ENCODE measurements at regions not wholly inside any gene's neighbourhood (a gene's known extent, or its start where the extent isn't known, plus 50 kb on each side); places are given as distances from the start of the nearest gene placed in this dataset.

DNA sequence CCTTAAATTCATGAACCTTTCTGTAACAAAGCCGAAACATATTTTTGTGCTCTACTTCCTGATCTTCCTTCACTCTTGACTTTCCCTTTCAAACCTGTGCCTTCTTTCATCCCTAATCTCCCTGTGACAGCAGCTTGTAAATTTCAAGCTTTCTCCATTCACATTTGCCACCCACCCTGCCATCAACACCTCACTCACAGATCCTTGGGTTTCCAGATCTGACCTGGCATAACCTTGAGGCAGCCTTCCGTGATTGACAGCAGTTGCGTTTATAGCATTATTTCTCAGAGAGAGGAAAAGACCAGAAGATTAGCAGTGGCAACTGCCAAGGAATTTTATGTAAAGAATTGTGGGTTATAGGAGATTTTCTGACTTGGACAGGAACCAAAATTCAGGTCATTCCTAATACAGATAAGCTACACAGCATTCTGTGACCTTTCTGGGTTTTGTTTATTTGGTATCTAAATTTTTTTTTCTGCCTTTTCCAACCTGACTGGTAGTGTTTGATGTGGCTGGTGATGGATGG is 260.0 kb downstream of the NR2F1-AS1 start:
- DNase-seq (ENCODE audit: low read depth), result no peak

DNA sequence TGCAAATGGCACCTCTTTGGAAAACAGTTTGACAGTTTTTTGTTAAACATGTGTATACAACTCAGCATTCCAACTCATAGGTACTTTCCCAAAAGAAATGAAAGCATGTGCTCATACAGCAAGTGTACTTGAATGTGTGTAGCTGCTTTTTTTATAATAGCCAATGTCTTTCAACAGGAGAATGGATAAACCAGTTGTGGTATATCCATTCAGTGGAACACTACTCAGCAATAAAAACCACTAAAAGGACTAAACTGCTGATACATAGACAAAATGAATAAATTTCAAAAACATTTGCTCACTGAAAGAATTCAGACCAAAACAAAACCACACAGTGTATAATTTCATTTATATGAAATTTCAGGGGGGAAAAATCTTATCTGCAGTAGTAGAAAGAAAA is 267.3 kb downstream of the NR2F1-AS1 start:
- DNase-seq (ENCODE audit: low read depth), result no peak

- peak; percentile 8 for DNase-seq (ENCODE audit: low read depth)
These were observed 269.1 kb downstream of the NR2F1-AS1 start for GRCh38 chr5:93311881-93312280.

DNA sequence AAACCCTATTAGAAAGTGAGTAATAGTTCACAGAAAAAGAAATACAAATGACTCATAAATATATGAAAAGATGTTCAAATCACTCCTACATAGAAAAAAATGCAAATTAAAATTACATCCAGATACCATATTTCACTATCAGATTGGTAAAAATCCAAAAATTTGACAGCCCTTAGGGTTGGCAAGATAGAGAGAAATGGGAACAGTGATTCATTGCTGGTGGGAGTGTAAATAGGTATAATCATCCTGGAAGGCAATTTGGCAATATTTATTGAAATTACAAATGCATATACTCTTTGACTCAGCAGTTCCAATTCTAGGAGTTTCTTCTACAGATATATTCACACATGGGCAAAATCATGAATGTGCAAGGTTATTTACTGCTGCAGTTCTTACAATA is 273.5 kb downstream of the NR2F1-AS1 start:
- DNase-seq (ENCODE audit: low read depth), result peak; percentile 7

GRCh38 chr5:93305984-93306383 is 275.0 kb downstream of the NR2F1-AS1 start:
- DNase-seq (ENCODE audit: low read depth), result no peak

GRCh38 chr5:93304456-93305250 is 276.4 kb downstream of the NR2F1-AS1 start:
- DNase-seq (ENCODE audit: low read depth), result no peak

GRCh38 chr5:93303291-93303691 is 277.7 kb downstream of the NR2F1-AS1 start:
- no peak for DNase-seq (ENCODE audit: low read depth)

- DNase-seq (ENCODE audit: low read depth), result no peak
These were observed 278.3 kb downstream of the NR2F1-AS1 start for GRCh38 chr5:93302711-93303110.

GRCh38 chr5:93300945-93301344 is 280.1 kb downstream of the NR2F1-AS1 start:
- DNase-seq (ENCODE audit: low read depth), result no peak

- no peak for DNase-seq (ENCODE audit: low read depth)
These were observed 280.6 kb downstream of the NR2F1-AS1 start for GRCh38 chr5:93300309-93300923.

GRCh38 chr5:93299681-93300308 is 281.2 kb downstream of the NR2F1-AS1 start:
- DNase-seq (ENCODE audit: low read depth), result no peak

- no peak for DNase-seq (ENCODE audit: low read depth)
These were observed 283.9 kb downstream of the NR2F1-AS1 start for GRCh38 chr5:93297116-93297515.

- DNase-seq (ENCODE audit: low read depth), result no peak
These were observed 284.7 kb downstream of the NR2F1-AS1 start for GRCh38 chr5:93296338-93296737.

GRCh38 chr5:93294996-93295395 is 286.0 kb downstream of the NR2F1-AS1 start:
- DNase-seq (ENCODE audit: low read depth), result no peak

DNA sequence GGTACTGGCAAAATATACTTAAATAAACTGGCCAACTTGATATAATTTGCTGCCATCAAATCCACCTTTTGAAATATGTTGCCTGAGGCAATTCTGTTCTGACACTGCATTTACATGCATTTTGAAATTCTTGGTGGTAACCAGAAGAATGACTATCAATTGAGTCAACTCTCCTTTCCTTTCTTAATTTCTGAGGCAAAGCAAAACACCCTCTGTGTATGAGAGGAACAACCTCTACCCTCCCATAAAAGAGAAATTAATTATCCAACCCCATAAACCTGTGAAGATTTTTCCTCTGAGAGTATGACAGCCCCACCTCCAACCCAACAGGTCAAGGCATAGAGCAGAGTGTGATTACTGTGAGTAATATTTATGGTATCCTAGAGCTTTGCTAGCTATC is 286.8 kb downstream of the NR2F1-AS1 start:
- DNase-seq (ENCODE audit: low read depth), result peak; percentile 74

GRCh38 chr5:93289942-93290341 is 291.1 kb downstream of the NR2F1-AS1 start:
- DNase-seq (ENCODE audit: low read depth), result no peak

- DNase-seq (ENCODE audit: low read depth), result no peak
These were observed 295.6 kb downstream of the NR2F1-AS1 start for GRCh38 chr5:93285461-93285860.

DNA sequence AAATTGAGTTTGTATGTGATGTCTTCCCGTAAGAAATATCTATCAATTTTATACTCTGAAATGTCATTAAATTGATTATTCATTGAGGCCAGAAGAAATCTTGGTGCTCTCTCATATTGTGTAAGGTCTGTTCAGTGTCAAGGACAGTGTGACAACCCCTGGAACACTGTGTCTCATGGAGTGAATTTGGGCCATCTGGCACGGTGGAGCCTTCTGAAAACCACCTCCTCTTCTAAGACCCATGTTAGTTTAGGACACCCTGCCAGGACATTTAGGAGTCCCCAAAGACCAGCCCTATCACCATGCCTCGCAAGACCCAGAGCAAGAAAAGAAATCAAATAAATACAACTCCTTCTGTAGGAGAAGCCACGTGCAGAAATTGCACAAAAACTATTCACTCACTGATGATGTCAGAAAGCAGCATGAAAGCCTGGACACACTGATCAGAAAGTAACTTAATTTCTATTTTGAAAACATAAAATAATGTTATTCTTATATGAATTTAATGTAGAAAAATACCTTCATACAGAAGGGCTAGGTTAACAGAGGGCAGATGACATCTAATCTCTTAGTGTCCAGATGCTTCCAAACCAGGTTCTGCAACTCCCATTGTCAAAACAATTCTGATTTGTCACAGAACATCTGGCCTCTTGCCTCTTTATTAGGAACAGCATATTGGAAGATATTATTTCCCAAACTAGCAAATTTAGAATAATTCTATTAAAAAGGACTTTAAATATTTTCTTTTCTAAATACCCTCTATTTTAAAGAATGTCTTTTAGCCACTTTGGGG is 298.8 kb downstream of the NR2F1-AS1 start:
- no peak for DNase-seq (ENCODE audit: low read depth)

DNA sequence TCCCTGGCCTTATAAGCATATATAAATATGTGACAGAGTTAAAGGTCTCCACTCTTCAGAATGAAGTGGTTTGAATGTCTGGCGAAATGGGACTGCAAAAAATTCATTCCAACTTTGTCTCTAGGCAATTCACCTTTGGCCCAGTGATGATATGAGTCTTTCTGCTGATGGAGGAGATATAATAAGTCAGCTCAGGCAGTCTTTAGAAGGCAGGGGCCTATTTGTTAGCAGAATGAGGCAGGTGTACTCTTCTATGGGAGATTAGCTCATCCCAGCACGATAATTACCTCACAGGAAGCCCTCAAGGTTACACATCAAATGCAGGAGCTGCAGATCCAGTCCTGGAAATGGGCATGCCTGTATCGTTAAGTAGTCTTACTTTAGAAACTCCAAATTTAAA is 300.5 kb downstream of the NR2F1-AS1 start:
- no peak for DNase-seq (ENCODE audit: low read depth)

DNA sequence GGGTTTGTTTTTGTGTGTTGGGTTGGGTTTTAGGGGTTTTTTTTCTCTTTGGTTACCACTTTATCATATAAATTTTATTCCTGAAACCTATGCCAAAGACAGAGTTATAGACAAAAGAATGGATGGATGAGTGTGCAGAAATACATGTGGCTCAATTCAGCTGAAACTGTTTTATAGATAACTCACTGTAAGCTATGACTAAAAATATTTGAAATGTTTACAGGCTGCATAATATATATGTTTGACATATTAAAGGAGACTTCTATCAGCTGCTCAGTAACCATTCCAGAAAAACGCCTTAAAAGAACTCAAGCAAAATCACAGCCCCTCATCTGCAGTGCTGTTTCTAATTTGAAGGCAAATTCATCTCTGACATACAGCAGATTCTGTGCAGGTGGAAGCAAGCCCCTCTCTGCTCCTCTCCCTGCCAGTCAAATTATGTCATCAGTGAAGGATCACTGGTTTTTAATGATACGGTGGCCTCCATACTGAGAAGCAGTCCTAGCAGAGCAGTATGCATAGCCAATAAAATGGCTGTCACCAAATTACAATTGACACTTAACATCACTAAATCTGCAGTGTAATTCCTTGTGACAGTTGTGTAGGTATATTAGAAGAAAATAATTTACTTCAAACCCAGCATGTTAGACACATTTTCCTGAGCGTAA is 301.6 kb downstream of the NR2F1-AS1 start:
- DNase-seq (ENCODE audit: low read depth), result no peak

DNA sequence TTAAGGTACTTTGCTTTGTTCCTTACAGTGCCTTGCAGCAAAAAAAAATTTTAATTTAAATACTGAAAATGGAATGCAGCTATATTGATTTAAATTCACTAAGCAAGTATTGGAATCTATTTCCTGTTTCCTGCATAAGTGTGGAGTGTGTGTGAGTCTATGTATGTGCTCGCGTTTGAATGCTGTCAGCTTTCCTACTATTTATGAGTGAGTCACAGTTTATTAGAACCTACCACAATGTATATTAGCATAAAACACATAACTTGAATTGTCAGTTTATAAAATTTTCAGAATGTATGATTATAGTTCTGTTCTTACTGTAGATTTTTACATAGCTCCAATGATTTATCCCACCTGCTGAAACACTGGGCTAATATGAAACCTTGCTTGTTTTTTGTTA is 302.1 kb downstream of the NR2F1-AS1 start:
- no peak for DNase-seq (ENCODE audit: low read depth)

- DNase-seq (ENCODE audit: low read depth), result no peak
These were observed 304.0 kb downstream of the NR2F1-AS1 start for GRCh38 chr5:93277051-93277450.
